ENCODE measurements at regions not wholly inside any gene's neighbourhood (a gene's known extent, or its start where the extent isn't known, plus 50 kb on each side); places are given as distances from the start of the nearest gene placed in this dataset.

GRCh38 chr15:72864681-72865080 lies 81.1 kb upstream of the ADPGK start:
- CTCF ChIA-PET, result interaction anchor here (0.7 kb wide), 1 partner anchor 30 kb away, joined by 3 read pairs; no protein-coding TSS in a partner anchor
- DNase-seq (ENCODE audit: extremely low spot score), result no peak
- TF ChIP-seq ELF4 (IDR thresholded peaks at IDR 0.05) (no peak), L3MBTL2 (conservative IDR thresholded peaks at IDR 0.05) (no peak), LEF1 (IDR thresholded peaks at IDR 0.05; ENCODE audit: borderline replicate concordance) (no peak), HDGF (IDR thresholded peaks at IDR 0.05; ENCODE audit: borderline replicate concordance) (no peak)
- POLR2A ChIA-PET, result no interaction called here

GRCh38 chr15:72861354-72861910 lies 77.9 kb upstream of the ADPGK start:
- ChIA-PET POLR2A (no interaction called here), CTCF (no interaction called here)
- no peak for DNase-seq (ENCODE audit: extremely low spot score)
- no peak for TF ChIP-seq L3MBTL2 (conservative IDR thresholded peaks at IDR 0.05)
- TF ChIP-seq HDGF (IDR thresholded peaks at IDR 0.05; ENCODE audit: borderline replicate concordance), result no peak
- TF ChIP-seq SP1 (IDR thresholded peaks at IDR 0.05), result no peak

- DNase-seq (ENCODE audit: extremely low spot score), result no peak
- TF ChIP-seq ELF4 (IDR thresholded peaks at IDR 0.05) (no peak), FOXM1 (IDR thresholded peaks at IDR 0.05; ENCODE audit: borderline replicate concordance) (no peak), BHLHE40 (IDR thresholded peaks at IDR 0.05; ENCODE audit: borderline replicate concordance) (no peak), PKNOX1 (IDR thresholded peaks at IDR 0.05) (no peak), ZNF384 (IDR thresholded peaks at IDR 0.05) (no peak), LEF1 (IDR thresholded peaks at IDR 0.05; ENCODE audit: borderline replicate concordance) (no peak), ARNT (IDR thresholded peaks at IDR 0.05) (no peak), NFRKB (IDR thresholded peaks at IDR 0.05) (no peak), FOXA1 (IDR thresholded peaks at IDR 0.05) (no peak), TARDBP (IDR thresholded peaks at IDR 0.05) (no peak), L3MBTL2 (conservative IDR thresholded peaks at IDR 0.05) (no peak), FOXK2 (IDR thresholded peaks at IDR 0.05) (no peak)
- ChIA-PET CTCF (no interaction called here), POLR2A (no interaction called here)
Observed at GRCh38 chr15:72859757-72860145, 76.2 kb upstream of the ADPGK start.

- TF ChIP-seq FOXK2 (IDR thresholded peaks at IDR 0.05) (no peak), TARDBP (IDR thresholded peaks at IDR 0.05) (no peak), BHLHE40 (IDR thresholded peaks at IDR 0.05; ENCODE audit: borderline replicate concordance) (no peak), CTBP1 (IDR thresholded peaks at IDR 0.05; ENCODE audit: borderline replicate concordance) (no peak), LEF1 (IDR thresholded peaks at IDR 0.05; ENCODE audit: borderline replicate concordance) (no peak), FOXM1 (IDR thresholded peaks at IDR 0.05; ENCODE audit: borderline replicate concordance) (no peak), HDGF (IDR thresholded peaks at IDR 0.05; ENCODE audit: borderline replicate concordance) (no peak), PKNOX1 (IDR thresholded peaks at IDR 0.05) (no peak), L3MBTL2 (conservative IDR thresholded peaks at IDR 0.05) (no peak), ARNT (IDR thresholded peaks at IDR 0.05) (no peak), ZNF384 (IDR thresholded peaks at IDR 0.05) (no peak), SP1 (IDR thresholded peaks at IDR 0.05) (no peak), SUZ12 (IDR thresholded peaks at IDR 0.05) (no peak), ELF4 (IDR thresholded peaks at IDR 0.05) (no peak), NFRKB (IDR thresholded peaks at IDR 0.05) (no peak), FOXA1 (IDR thresholded peaks at IDR 0.05) (no peak)
- POLR2A ChIA-PET, result no interaction called here
- CTCF ChIA-PET, result no interaction called here
- DNase-seq (ENCODE audit: extremely low spot score), result no peak
Observed at GRCh38 chr15:72859017-72859756, 75.6 kb upstream of the ADPGK start.

- TF ChIP-seq SP1 (IDR thresholded peaks at IDR 0.05) (no peak), L3MBTL2 (conservative IDR thresholded peaks at IDR 0.05) (no peak), NFRKB (IDR thresholded peaks at IDR 0.05) (no peak), ARNT (IDR thresholded peaks at IDR 0.05) (no peak), PKNOX1 (IDR thresholded peaks at IDR 0.05) (no peak), FOXK2 (IDR thresholded peaks at IDR 0.05) (no peak), SUZ12 (IDR thresholded peaks at IDR 0.05) (no peak), FOXA1 (IDR thresholded peaks at IDR 0.05) (no peak), ZNF384 (IDR thresholded peaks at IDR 0.05) (no peak), BHLHE40 (IDR thresholded peaks at IDR 0.05; ENCODE audit: borderline replicate concordance) (no peak), HDGF (IDR thresholded peaks at IDR 0.05; ENCODE audit: borderline replicate concordance) (no peak), ELF4 (IDR thresholded peaks at IDR 0.05) (no peak), LEF1 (IDR thresholded peaks at IDR 0.05; ENCODE audit: borderline replicate concordance) (no peak), CTBP1 (IDR thresholded peaks at IDR 0.05; ENCODE audit: borderline replicate concordance) (no peak), TARDBP (IDR thresholded peaks at IDR 0.05) (no peak), FOXM1 (IDR thresholded peaks at IDR 0.05; ENCODE audit: borderline replicate concordance) (no peak)
- CTCF ChIA-PET, result no interaction called here
- DNase-seq (ENCODE audit: extremely low spot score), result no peak
- POLR2A ChIA-PET, result no interaction called here
Observed at GRCh38 chr15:72858205-72858604, 74.6 kb upstream of the ADPGK start.

GRCh38 chr15:72857331-72858063 lies 73.9 kb upstream of the ADPGK start:
- CTCF ChIA-PET, result no interaction called here
- TF ChIP-seq ARNT (IDR thresholded peaks at IDR 0.05), result no peak
- TF ChIP-seq HDGF (IDR thresholded peaks at IDR 0.05; ENCODE audit: borderline replicate concordance), result no peak
- TF ChIP-seq BHLHE40 (IDR thresholded peaks at IDR 0.05; ENCODE audit: borderline replicate concordance), result no peak
- no peak for TF ChIP-seq ELF4 (IDR thresholded peaks at IDR 0.05)
- TF ChIP-seq FOXM1 (IDR thresholded peaks at IDR 0.05; ENCODE audit: borderline replicate concordance), result no peak
- TF ChIP-seq PKNOX1 (IDR thresholded peaks at IDR 0.05), result no peak
- no peak for TF ChIP-seq LEF1 (IDR thresholded peaks at IDR 0.05; ENCODE audit: borderline replicate concordance)
- no peak for TF ChIP-seq SUZ12 (IDR thresholded peaks at IDR 0.05)
- TF ChIP-seq SP1 (IDR thresholded peaks at IDR 0.05), result no peak
- TF ChIP-seq NFRKB (IDR thresholded peaks at IDR 0.05), result no peak
- TF ChIP-seq TARDBP (IDR thresholded peaks at IDR 0.05), result no peak
- no peak for TF ChIP-seq L3MBTL2 (conservative IDR thresholded peaks at IDR 0.05)
- no peak for TF ChIP-seq ZNF384 (IDR thresholded peaks at IDR 0.05)
- no peak for TF ChIP-seq FOXK2 (IDR thresholded peaks at IDR 0.05)
- no peak for TF ChIP-seq FOXA1 (IDR thresholded peaks at IDR 0.05)
- TF ChIP-seq CTBP1 (IDR thresholded peaks at IDR 0.05; ENCODE audit: borderline replicate concordance), result no peak
- no peak for DNase-seq (ENCODE audit: extremely low spot score)
- POLR2A ChIA-PET, result no interaction called here

Measured in HEK293T (cell line).